ENCODE measurements at regions not wholly inside any gene's neighbourhood (a gene's known extent, or its start where the extent isn't known, plus 50 kb on each side); places are given as distances from the start of the nearest gene placed in this dataset.

GRCh38 chr4:1492651-1493539 is 86.7 kb upstream of the NKX1-1 start:
- no peak overlapping the region for H3K4me3 ChIP-seq (ENCODE audit: control insufficient read depth in 1 of 2, extremely low read depth in 1 of 2, low read length in 1 of 2)

GRCh38 chr4:1492142-1492457 is 85.9 kb upstream of the NKX1-1 start:
- Mint-ChIP-seq H3K36me3 (no peaks in the 10 kb centered on the region), H3K9me3 (no peaks in the 10 kb centered on the region), H3K4me1 (no peaks in the 10 kb centered on the region), H3K27me3 (peaks cover 3 to 28% of the 10 kb centered on the region in 2 donors), H3K4me3 (no peak overlapping the region), H3K27ac (no peak overlapping the region)
- ChIA-PET POLR2A (no interaction called here), CTCF (no interaction called here)
- ATAC-seq (replicated peaks in 1 of 4): no peak
- H3K4me3 ChIP-seq (ENCODE audit: control insufficient read depth in 1 of 2, extremely low read depth in 1 of 2, low read length in 1 of 2): no peak overlapping the region
- H3K9me3 ChIP-seq: no peaks in the 10 kb centered on the region
- H3K27ac ChIP-seq (ENCODE audit: low read length): no peak overlapping the region
- no peaks in the 10 kb centered on the region for H3K36me3 ChIP-seq (ENCODE audit: control insufficient read depth in 2 of 2, extremely low read depth in 1 of 2, insufficient read depth in 1 of 2, low read length in 1 of 2)
- 44% methylated on average over 3 of the region's 5 CpGs for WGBS (ENCODE audit: insufficient coverage)
- DNase-seq: peak in 1 of 35 experiments; percentile 1
- H3K27me3 ChIP-seq (replicated peaks in 1 of 2; ENCODE audit: control insufficient read depth in 2 of 2, extremely low read depth in 1 of 2, insufficient read depth in 2 of 2, low read length in 1 of 2): peaks cover 0 to 82% of the 10 kb centered on the region in 2 experiments
- H3K4me1 ChIP-seq (ENCODE audit: control insufficient read depth in 1 of 2, extremely low read depth in 1 of 2, insufficient read depth in 2 of 2, low read length in 2 of 2): no peaks in the 10 kb centered on the region

More at GRCh38 chr4:1492651-1493539, 86.7 kb upstream of the NKX1-1 start:
- no peaks in the 10 kb centered on the region for H3K36me3 ChIP-seq (ENCODE audit: control insufficient read depth in 2 of 2, extremely low read depth in 1 of 2, insufficient read depth in 1 of 2, low read length in 1 of 2)
- ChIA-PET CTCF (no interaction called here), POLR2A (no interaction called here)
- H3K27ac Mint-ChIP-seq: no peak overlapping the region
- no peaks in the 10 kb centered on the region for H3K4me1 ChIP-seq (ENCODE audit: control insufficient read depth in 1 of 2, extremely low read depth in 1 of 2, insufficient read depth in 2 of 2, low read length in 2 of 2)
- peaks cover 3 to 23% of the 10 kb centered on the region in 2 donors for H3K27me3 Mint-ChIP-seq
- no peak overlapping the region for H3K27ac ChIP-seq (ENCODE audit: low read length)
- no peaks in the 10 kb centered on the region for H3K9me3 Mint-ChIP-seq
- no peaks in the 10 kb centered on the region for H3K4me1 Mint-ChIP-seq
- DNase-seq (no peak), ATAC-seq (replicated peaks in 1 of 4) (no peak)
- no peaks in the 10 kb centered on the region for H3K36me3 Mint-ChIP-seq
- no peak overlapping the region for H3K4me3 Mint-ChIP-seq
- WGBS (ENCODE audit: insufficient coverage): 75% methylated on average over 37 of the region's 46 CpGs
- no peaks in the 10 kb centered on the region for H3K9me3 ChIP-seq
- H3K27me3 ChIP-seq (replicated peaks in 1 of 2; ENCODE audit: control insufficient read depth in 2 of 2, extremely low read depth in 1 of 2, insufficient read depth in 2 of 2, low read length in 1 of 2): peaks cover 0 to 75% of the 10 kb centered on the region in 2 experiments

DNA sequence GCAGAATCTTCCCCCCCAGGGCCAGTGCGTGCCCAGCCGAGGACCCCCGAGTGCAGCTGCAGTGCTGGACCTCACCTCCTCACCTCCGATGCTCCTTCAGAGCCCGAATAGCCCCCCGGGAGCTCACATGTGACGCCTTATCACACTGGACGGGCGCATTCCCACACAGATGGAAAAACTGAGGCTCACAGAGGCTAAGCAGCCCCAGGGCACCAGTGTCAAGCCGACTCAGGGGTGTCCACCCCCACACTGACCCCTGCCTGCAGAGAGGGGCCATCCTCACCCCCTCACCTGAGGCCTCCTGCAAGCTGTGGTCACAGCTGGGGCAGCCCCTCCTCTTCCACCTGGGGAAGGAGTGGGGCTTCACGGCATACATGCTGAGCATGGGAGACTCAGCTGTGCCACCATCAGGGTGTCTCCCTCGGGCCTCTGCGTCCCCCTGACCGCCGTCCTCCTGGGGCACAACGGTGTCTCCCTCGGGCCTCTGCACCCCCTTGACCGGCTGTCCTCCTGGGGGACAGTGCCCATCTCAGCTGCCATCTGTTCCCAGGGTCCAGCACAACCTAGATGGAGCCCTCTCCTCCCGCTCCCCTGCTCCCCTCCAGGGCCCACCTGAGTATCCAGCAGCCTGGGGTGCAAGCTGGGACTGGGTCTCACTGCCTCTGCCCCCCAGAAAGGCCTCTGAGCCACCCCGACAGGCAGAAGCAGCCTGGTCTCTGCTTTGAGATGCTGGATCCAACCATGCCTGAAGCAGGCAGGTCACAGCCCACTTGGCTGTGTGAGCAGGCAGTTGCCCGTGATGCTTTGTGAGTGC is 85.3 kb upstream of the NKX1-1 start:
- no peaks in the 10 kb centered on the region for H3K9me3 ChIP-seq
- peaks cover 2% of the 10 kb centered on the region in 3 donors for H3K9me3 Mint-ChIP-seq
- DNase-seq (peak in 1 of 35 experiments; percentile 3), ATAC-seq (replicated peaks in 1 of 4) (no peak)
- peaks cover 4 to 29% of the 10 kb centered on the region in 2 donors for H3K27me3 Mint-ChIP-seq
- CTCF ChIA-PET: no interaction called here
- H3K36me3 Mint-ChIP-seq: no peaks in the 10 kb centered on the region
- no peak overlapping the region for H3K27ac ChIP-seq (ENCODE audit: low read length)
- POLR2A ChIA-PET: no interaction called here
- no peak overlapping the region for H3K4me3 Mint-ChIP-seq
- no peaks in the 10 kb centered on the region for H3K4me1 ChIP-seq (ENCODE audit: control insufficient read depth in 1 of 2, extremely low read depth in 1 of 2, insufficient read depth in 2 of 2, low read length in 2 of 2)
- H3K4me1 Mint-ChIP-seq: no peaks in the 10 kb centered on the region
- H3K4me3 ChIP-seq (ENCODE audit: control insufficient read depth in 1 of 2, extremely low read depth in 1 of 2, low read length in 1 of 2): no peak overlapping the region
- no peak overlapping the region for H3K27ac Mint-ChIP-seq
- peaks cover 0 to 84% of the 10 kb centered on the region in 2 experiments for H3K27me3 ChIP-seq (replicated peaks in 1 of 2; ENCODE audit: control insufficient read depth in 2 of 2, extremely low read depth in 1 of 2, insufficient read depth in 2 of 2, low read length in 1 of 2)
- no peaks in the 10 kb centered on the region for H3K36me3 ChIP-seq (ENCODE audit: control insufficient read depth in 2 of 2, extremely low read depth in 1 of 2, insufficient read depth in 1 of 2, low read length in 1 of 2)
- WGBS (ENCODE audit: insufficient coverage): 65% methylated on average over 20 of the region's 21 CpGs

GRCh38 chr4:1490654-1491327 is 84.5 kb upstream of the NKX1-1 start:
- Mint-ChIP-seq H3K36me3 (no peaks in the 10 kb centered on the region), H3K4me3 (no peak overlapping the region), H3K4me1 (no peaks in the 10 kb centered on the region), H3K27me3 (peaks cover 7 to 29% of the 10 kb centered on the region in 2 donors), H3K9me3 (peaks cover 8 to 9% (median 8%) of the 10 kb centered on the region in 3 donors), H3K27ac (no peak overlapping the region)
- Histone ChIP-seq H3K27me3 (replicated peaks in 1 of 2; ENCODE audit: control insufficient read depth in 2 of 2, extremely low read depth in 1 of 2, insufficient read depth in 2 of 2, low read length in 1 of 2) (peaks cover 0 to 78% of the 10 kb centered on the region in 2 experiments), H3K9me3 (no peaks in the 10 kb centered on the region), H3K27ac (ENCODE audit: low read length) (no peak overlapping the region), H3K4me1 (ENCODE audit: control insufficient read depth in 1 of 2, extremely low read depth in 1 of 2, insufficient read depth in 2 of 2, low read length in 2 of 2) (no peaks in the 10 kb centered on the region), H3K4me3 (ENCODE audit: control insufficient read depth in 1 of 2, extremely low read depth in 1 of 2, low read length in 1 of 2) (no peak overlapping the region), H3K36me3 (ENCODE audit: control insufficient read depth in 2 of 2, extremely low read depth in 1 of 2, insufficient read depth in 1 of 2, low read length in 1 of 2) (no peaks in the 10 kb centered on the region)
- peak in 1 of 35 experiments; percentile 2 for DNase-seq
- WGBS (ENCODE audit: insufficient coverage): 54% methylated on average over 30 of the region's 32 CpGs
- ChIA-PET POLR2A (no interaction called here), CTCF (no interaction called here)
- ATAC-seq (replicated peaks in 1 of 4): no peak

DNA sequence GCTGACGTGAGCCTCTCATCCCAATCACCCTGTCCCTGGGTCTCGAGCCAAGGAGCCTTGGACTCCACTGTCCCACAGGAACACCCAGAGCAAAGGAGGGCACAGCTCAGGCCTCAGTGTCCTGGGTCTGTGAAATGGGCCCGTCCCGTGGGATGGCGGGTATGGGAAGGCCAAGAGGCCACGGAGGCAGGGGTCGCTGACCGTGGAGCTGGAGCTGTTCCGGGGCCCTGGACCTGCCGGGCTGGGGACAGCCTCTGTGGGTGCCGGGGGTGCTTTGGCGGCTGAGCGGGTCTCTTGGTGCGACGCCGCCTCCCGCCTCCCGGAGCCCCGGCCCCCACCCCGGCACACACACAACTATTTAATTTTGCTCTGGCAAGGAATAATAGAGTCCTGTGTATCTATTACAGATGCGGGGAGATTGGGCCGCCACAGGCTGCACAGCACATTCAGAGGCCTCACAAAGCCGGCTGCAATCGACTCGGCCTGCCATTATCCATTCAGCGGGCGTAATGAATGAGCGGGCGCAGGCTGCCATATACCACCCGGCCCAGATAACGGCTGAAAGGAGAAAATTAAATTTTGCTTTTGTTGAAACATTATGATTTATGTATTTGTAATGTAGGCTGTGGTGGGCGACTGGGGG is 83.9 kb upstream of the NKX1-1 start:
- ATAC-seq (replicated peaks in 1 of 4) (no peak), DNase-seq (peak in 1 of 35 experiments; percentile 2)
- H3K4me1 ChIP-seq (ENCODE audit: control insufficient read depth in 1 of 2, extremely low read depth in 1 of 2, insufficient read depth in 2 of 2, low read length in 2 of 2): no peaks in the 10 kb centered on the region
- peaks cover 7 to 31% of the 10 kb centered on the region in 2 donors for H3K27me3 Mint-ChIP-seq
- ChIA-PET CTCF (no interaction called here), POLR2A (no interaction called here)
- H3K27me3 ChIP-seq (replicated peaks in 1 of 2; ENCODE audit: control insufficient read depth in 2 of 2, extremely low read depth in 1 of 2, insufficient read depth in 2 of 2, low read length in 1 of 2): peaks cover 0 to 76% of the 10 kb centered on the region in 2 experiments
- no peaks in the 10 kb centered on the region for H3K9me3 ChIP-seq
- H3K27ac Mint-ChIP-seq: no peak overlapping the region
- 92% methylated on average over 21 of the region's 32 CpGs for WGBS (ENCODE audit: insufficient coverage)
- H3K9me3 Mint-ChIP-seq: peaks cover 8 to 14% (median 13%) of the 10 kb centered on the region in 3 donors
- no peaks in the 10 kb centered on the region for H3K36me3 Mint-ChIP-seq
- H3K36me3 ChIP-seq (ENCODE audit: control insufficient read depth in 2 of 2, extremely low read depth in 1 of 2, insufficient read depth in 1 of 2, low read length in 1 of 2): no peaks in the 10 kb centered on the region
- H3K27ac ChIP-seq (ENCODE audit: low read length): no peak overlapping the region
- no peaks in the 10 kb centered on the region for H3K4me1 Mint-ChIP-seq
- no peak overlapping the region for H3K4me3 ChIP-seq (ENCODE audit: control insufficient read depth in 1 of 2, extremely low read depth in 1 of 2, low read length in 1 of 2)
- no peak overlapping the region for H3K4me3 Mint-ChIP-seq

DNA sequence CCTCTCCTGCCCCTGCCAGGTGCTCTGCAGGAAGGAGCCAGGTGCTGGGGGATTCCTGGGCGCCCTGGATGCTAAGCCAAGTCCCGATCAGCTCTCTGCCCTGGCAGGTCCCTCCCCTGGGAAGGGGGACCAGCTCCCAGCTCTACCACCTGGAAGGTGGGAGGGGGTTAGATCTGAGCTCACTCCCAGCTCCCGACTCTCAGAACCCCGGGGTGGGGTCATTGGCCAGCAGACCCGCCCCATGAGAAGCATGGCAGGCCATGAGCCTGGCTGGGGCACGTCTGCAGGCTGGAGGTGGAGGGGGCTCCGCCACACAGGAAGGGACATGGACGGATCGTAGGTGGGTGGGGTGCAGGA is 83.4 kb upstream of the NKX1-1 start:
- DNase-seq (no peak), ATAC-seq (replicated peaks in 1 of 4) (no peak)
- peaks cover 0 to 72% of the 10 kb centered on the region in 2 experiments for H3K27me3 ChIP-seq (replicated peaks in 1 of 2; ENCODE audit: control insufficient read depth in 2 of 2, extremely low read depth in 1 of 2, insufficient read depth in 2 of 2, low read length in 1 of 2)
- no CpG with 5 or more reads among the region's 9 CpGs for WGBS (ENCODE audit: insufficient coverage)
- H3K4me1 ChIP-seq (ENCODE audit: control insufficient read depth in 1 of 2, extremely low read depth in 1 of 2, insufficient read depth in 2 of 2, low read length in 2 of 2): no peaks in the 10 kb centered on the region
- H3K27me3 Mint-ChIP-seq: peaks cover 10 to 30% of the 10 kb centered on the region in 2 donors
- H3K36me3 ChIP-seq (ENCODE audit: control insufficient read depth in 2 of 2, extremely low read depth in 1 of 2, insufficient read depth in 1 of 2, low read length in 1 of 2): no peaks in the 10 kb centered on the region
- no peaks in the 10 kb centered on the region for H3K4me1 Mint-ChIP-seq
- no peak overlapping the region for H3K27ac ChIP-seq (ENCODE audit: low read length)
- no peaks in the 10 kb centered on the region for H3K36me3 Mint-ChIP-seq
- peaks cover 12 to 18% (median 18%) of the 10 kb centered on the region in 3 donors for H3K9me3 Mint-ChIP-seq
- H3K4me3 ChIP-seq (ENCODE audit: control insufficient read depth in 1 of 2, extremely low read depth in 1 of 2, low read length in 1 of 2): no peak overlapping the region
- no peak overlapping the region for H3K27ac Mint-ChIP-seq
- H3K4me3 Mint-ChIP-seq: no peak overlapping the region
- H3K9me3 ChIP-seq: no peaks in the 10 kb centered on the region
- CTCF ChIA-PET: no interaction called here
- POLR2A ChIA-PET: no interaction called here
